ENCODE measurements at regions not wholly inside any gene's neighbourhood (a gene's known extent, or its start where the extent isn't known, plus 50 kb on each side); places are given as distances from the start of the nearest gene placed in this dataset.

GRCh38 chr1:199665371-199665770 is 362.1 kb upstream of the NR5A2 start:
- TF ChIP-seq POLR2A (IDR thresholded peaks at IDR 0.05; ENCODE audit: low read depth) (no peak), CTCF (IDR thresholded peaks at IDR 0.05) (no peak), EP300 (IDR thresholded peaks at IDR 0.05) (no peak), POLR2AphosphoS5 (IDR thresholded peaks at IDR 0.05) (no peak)
- H3K27me3 ChIP-seq: no peaks in the 10 kb centered on the region
- 0% methylated on average over 1 of the region's 1 CpG for WGBS
- no peaks in the 10 kb centered on the region for H3K9me3 ChIP-seq
- no peaks in the 10 kb centered on the region for H3K4me1 ChIP-seq
- no peak overlapping the region for H3K27ac ChIP-seq (replicated peaks in 1 of 4)
- no peaks in the 10 kb centered on the region for H3K36me3 ChIP-seq
- no peak overlapping the region for H3K4me3 ChIP-seq
- intact Hi-C loops (cut with DNase I): no loop called here
- DNase-seq (ENCODE audit: extremely low spot score): no peak

- H3K4me1 ChIP-seq: no peaks in the 10 kb centered on the region
- no peak overlapping the region for H3K27ac ChIP-seq (replicated peaks in 1 of 4)
- 94% methylated on average over 10 of the region's 10 CpGs for WGBS
- DNase-seq (ENCODE audit: extremely low spot score): no peak
- H3K9me3 ChIP-seq: no peaks in the 10 kb centered on the region
- no peaks in the 10 kb centered on the region for H3K27me3 ChIP-seq
- no peak overlapping the region for H3K4me3 ChIP-seq
- intact Hi-C loops (cut with DNase I): no loop called here
- H3K36me3 ChIP-seq: no peaks in the 10 kb centered on the region
- TF ChIP-seq POLR2A (IDR thresholded peaks at IDR 0.05; ENCODE audit: low read depth) (no peak), EP300 (IDR thresholded peaks at IDR 0.05) (no peak), POLR2AphosphoS5 (IDR thresholded peaks at IDR 0.05) (no peak), CTCF (IDR thresholded peaks at IDR 0.05) (no peak)
Observed at GRCh38 chr1:199667089-199667488, 360.4 kb upstream of the NR5A2 start.

GRCh38 chr1:199669916-199670315 is 357.6 kb upstream of the NR5A2 start:
- no peak overlapping the region for H3K27ac ChIP-seq (replicated peaks in 1 of 4)
- intact Hi-C loops (cut with DNase I): no loop called here
- no peak overlapping the region for H3K4me3 ChIP-seq
- no peaks in the 10 kb centered on the region for H3K9me3 ChIP-seq
- no peak for DNase-seq (ENCODE audit: extremely low spot score)
- H3K27me3 ChIP-seq: no peaks in the 10 kb centered on the region
- TF ChIP-seq POLR2A (IDR thresholded peaks at IDR 0.05; ENCODE audit: low read depth) (no peak), POLR2AphosphoS5 (IDR thresholded peaks at IDR 0.05) (no peak), CTCF (IDR thresholded peaks at IDR 0.05) (no peak), EP300 (IDR thresholded peaks at IDR 0.05) (no peak)
- no peaks in the 10 kb centered on the region for H3K4me1 ChIP-seq
- no peaks in the 10 kb centered on the region for H3K36me3 ChIP-seq

- WGBS: 83% methylated on average over 3 of the region's 3 CpGs
- H3K27me3 ChIP-seq: no peaks in the 10 kb centered on the region
- intact Hi-C loops (cut with DNase I): no loop called here
- no peaks in the 10 kb centered on the region for H3K9me3 ChIP-seq
- DNase-seq (ENCODE audit: extremely low spot score): no peak
- no peaks in the 10 kb centered on the region for H3K4me1 ChIP-seq
- no peaks in the 10 kb centered on the region for H3K36me3 ChIP-seq
- H3K27ac ChIP-seq (replicated peaks in 1 of 4): no peak overlapping the region
- H3K4me3 ChIP-seq: no peak overlapping the region
- TF ChIP-seq POLR2AphosphoS5 (IDR thresholded peaks at IDR 0.05) (no peak), POLR2A (IDR thresholded peaks at IDR 0.05; ENCODE audit: low read depth) (no peak), EP300 (IDR thresholded peaks at IDR 0.05) (no peak), CTCF (IDR thresholded peaks at IDR 0.05) (no peak)
Observed at GRCh38 chr1:199671684-199672083, 355.8 kb upstream of the NR5A2 start.

GRCh38 chr1:199675937-199676336 is 351.6 kb upstream of the NR5A2 start:
- Histone ChIP-seq H3K4me3 (no peak overlapping the region), H3K4me1 (no peaks in the 10 kb centered on the region), H3K27me3 (no peaks in the 10 kb centered on the region), H3K27ac (replicated peaks in 1 of 4) (no peak overlapping the region), H3K9me3 (no peaks in the 10 kb centered on the region), H3K36me3 (no peaks in the 10 kb centered on the region)
- 94% methylated on average over 3 of the region's 3 CpGs for WGBS
- intact Hi-C loops (cut with DNase I): no loop called here
- no peak for DNase-seq (ENCODE audit: extremely low spot score)
- TF ChIP-seq EP300 (IDR thresholded peaks at IDR 0.05): no peak
- no peak for TF ChIP-seq POLR2AphosphoS5 (IDR thresholded peaks at IDR 0.05)
- no peak for TF ChIP-seq POLR2A (IDR thresholded peaks at IDR 0.05; ENCODE audit: low read depth)
- TF ChIP-seq CTCF (IDR thresholded peaks at IDR 0.05): no peak
